LoVo (cell line): ENCODE measurements at regions not wholly inside any gene's neighbourhood (a gene's known extent, or its start where the extent isn't known, plus 50 kb on each side); places are given as distances from the start of the nearest gene placed in this dataset.

ENCODE experiments used
- DNase-seq: peaks from one replicate; pipeline ENCODE4 v3.0.0-alpha.2; 2016; ENCODE audit warnings: low spot score

GRCh38 chr7:80563561-80564327 is 51.9 kb upstream of the GNAT3 start:
- DNase-seq, result no peak

GRCh38 chr7:80565554-80565953 is 53.7 kb upstream of the GNAT3 start:
- DNase-seq, result no peak

GRCh38 chr7:80581486-80582260 is 56.8 kb upstream of the CD36 start:
- DNase-seq, result no peak

- DNase-seq, result no peak
These were observed 54.5 kb upstream of the CD36 start for GRCh38 chr7:80583901-80584300.

- peak; percentile 35 for DNase-seq
These were observed 53.7 kb upstream of the CD36 start for GRCh38 chr7:80584778-80585177.

- DNase-seq, result no peak
These were observed 50.9 kb upstream of the CD36 start for GRCh38 chr7:80587538-80587937.

- DNase-seq, result no peak
These were observed 49.9 kb upstream of the CD36 start for GRCh38 chr7:80588591-80588990.
